Heart left ventricle (tissue), 13 donors: ENCODE measurements at regions not wholly inside any gene's neighbourhood (a gene's known extent, or its start where the extent isn't known, plus 50 kb on each side); places are given as distances from the start of the nearest gene placed in this dataset.

ENCODE experiments used
- POLR2A ChIP-seq, 2 donors: fragments of 450-650 bp; IDR thresholded peaks; one replicate each; pipeline ENCODE4 v1.6.1; 2017; ENCODE audit warnings: antibody characterized with exemption in 2 of 2, mild to moderate bottlenecking in 2 of 2, moderate library complexity in 2 of 2
- TF ChIP-seq, protein P1 (sequence below), 12 donors: fragments of 200-600 bp; sonication (generic) in 4 of 12; IDR thresholded peaks; one replicate each; pipeline versions ENCODE4 v1.5.0 to v1.8.0; 2018 to 2022; ENCODE audit warnings: antibody characterized with exemption in 12 of 12, mild to moderate bottlenecking in 5 of 12
- donor health status: ischemic (EF 13 %, LVEDD 7.1; RV severe dilation, severe dysfunction).
- donor health status: DM: no; HTN: yes; CAD: no.
- donor health status: DM: no; HTN: no; CAD: no.
- donor health status: ischemic (EF 25% LVEDD 6.9; RV normal size, moderate dysfunction).
- donor health status: ischemic (EF 25% LVEDD 5.7; RV mildly dilated, moderate dysfunction).
- donor health status: ischemic (EF 35%, LVEDD 5.7; RV mildly dilated, moderate dysfunction).
- donor health status: nonischemic (EF 11% LVEDD 7.7; RV severe dilation, severe dysfunction).
- donor health status: DM: yes; HTN: yes; CAD: no.
- donor health status: PGD.
- donor health status: ischemic (EF 29% LVEDD 5.4; RV normal size, mild dysfunction).
- donor health status: nonischemic (EF 23%, LVEDD 6.1; RV moderate dilation, normal function).

- TF ChIP-seq POLR2A (IDR thresholded peaks at IDR 0.05) = no peak
- TF ChIP-seq, protein P1, sequence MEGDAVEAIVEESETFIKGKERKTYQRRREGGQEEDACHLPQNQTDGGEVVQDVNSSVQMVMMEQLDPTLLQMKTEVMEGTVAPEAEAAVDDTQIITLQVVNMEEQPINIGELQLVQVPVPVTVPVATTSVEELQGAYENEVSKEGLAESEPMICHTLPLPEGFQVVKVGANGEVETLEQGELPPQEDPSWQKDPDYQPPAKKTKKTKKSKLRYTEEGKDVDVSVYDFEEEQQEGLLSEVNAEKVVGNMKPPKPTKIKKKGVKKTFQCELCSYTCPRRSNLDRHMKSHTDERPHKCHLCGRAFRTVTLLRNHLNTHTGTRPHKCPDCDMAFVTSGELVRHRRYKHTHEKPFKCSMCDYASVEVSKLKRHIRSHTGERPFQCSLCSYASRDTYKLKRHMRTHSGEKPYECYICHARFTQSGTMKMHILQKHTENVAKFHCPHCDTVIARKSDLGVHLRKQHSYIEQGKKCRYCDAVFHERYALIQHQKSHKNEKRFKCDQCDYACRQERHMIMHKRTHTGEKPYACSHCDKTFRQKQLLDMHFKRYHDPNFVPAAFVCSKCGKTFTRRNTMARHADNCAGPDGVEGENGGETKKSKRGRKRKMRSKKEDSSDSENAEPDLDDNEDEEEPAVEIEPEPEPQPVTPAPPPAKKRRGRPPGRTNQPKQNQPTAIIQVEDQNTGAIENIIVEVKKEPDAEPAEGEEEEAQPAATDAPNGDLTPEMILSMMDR (IDR thresholded peaks at IDR 0.05) = no peak
Measured at GRCh38 chr7:142359694-142360279, 101.9 kb upstream of the PRSS58 start.
